Neural cell (in vitro differentiated cells): ENCODE measurements at regions not wholly inside any gene's neighbourhood (a gene's known extent, or its start where the extent isn't known, plus 50 kb on each side); places are given as distances from the start of the nearest gene placed in this dataset.

Experiments used
- H2AFZ ChIP-seq: fragments of 200-600, 300-800 bp; sonication (generic), shearing (Covaris generic); 2 replicates; pipeline ENCODE4 v1.6.0; 2014; ENCODE audit warnings: low read depth, mild to moderate bottlenecking, antibody characterized with exemption, low read length, moderate library complexity
- H3F3A ChIP-seq: fragments of 200-600 bp; shearing (Covaris generic); 2 replicates; pipeline ENCODE4 v1.6.1; 2016; ENCODE audit warnings: mild to moderate bottlenecking, moderate library complexity, mixed read lengths, antibody characterized with exemption, low read length; ENCODE audit not compliant: insufficient read depth, poor library complexity, severe bottlenecking
- H3K27ac ChIP-seq: fragments of 200-600, 300-800 bp; sonication (generic), shearing (Covaris generic); 2 replicates; pipeline ENCODE4 v1.5.1; 2014; ENCODE audit warnings: mild to moderate bottlenecking, low read length, moderate library complexity
- H3K27me3 ChIP-seq: fragments of 300-800, 200-600 bp; sonication (generic), shearing (Covaris generic); 2 replicates; pipeline ENCODE4 v1.6.0; 2014; ENCODE audit warnings: mild to moderate bottlenecking, low read depth, low read length, moderate library complexity; ENCODE audit not compliant: insufficient read depth
- H3K36me3 ChIP-seq: fragments of 300-800, 200-600 bp; sonication (generic), shearing (Covaris generic); 2 replicates; pipeline ENCODE4 v1.5.1; 2014; ENCODE audit warnings: mild to moderate bottlenecking, antibody characterized with exemption, low read length, moderate library complexity; ENCODE audit not compliant: insufficient read depth
- H3K4me2 ChIP-seq: fragments of 300-800, 200-600 bp; sonication (generic), shearing (Covaris generic); 2 replicates; pipeline ENCODE4 v1.6.0; 2014; ENCODE audit warnings: mild to moderate bottlenecking, low read length
- H3K4me3 ChIP-seq: fragments of 300-800, 200-600 bp; sonication (generic), shearing (Covaris generic); 2 replicates; pipeline ENCODE4 v1.5.1; 2014; ENCODE audit warnings: mild to moderate bottlenecking, low read length, moderate library complexity
- H3K79me2 ChIP-seq: fragments of 200-600 bp; shearing (Covaris generic); replicated peaks from 2 replicates; pipeline ENCODE4 v1.6.0; 2014; ENCODE audit warnings: mild to moderate bottlenecking, low read length, moderate library complexity; ENCODE audit not compliant: insufficient read depth
- H3K9ac ChIP-seq: fragments of 300-800, 200-600 bp; sonication (generic), shearing (Covaris generic); 2 replicates; pipeline ENCODE4 v1.6.1; 2016; ENCODE audit warnings: mild to moderate bottlenecking, low read length, mixed read lengths
- H3K9me2 ChIP-seq: fragments of 200-600 bp; shearing (Covaris generic); 2 replicates; pipeline ENCODE4 v1.6.1; 2016; ENCODE audit warnings: mild to moderate bottlenecking, low read length, mixed read lengths; ENCODE audit not compliant: insufficient read depth
- H3K9me3 ChIP-seq: fragments of 200-600, 300-800 bp; sonication (generic), shearing (Covaris generic); 2 replicates; pipeline ENCODE4 v1.6.1; 2016; ENCODE audit warnings: mild to moderate bottlenecking, mixed run types, low read length, moderate library complexity, mixed read lengths
- H4K20me1 ChIP-seq: fragments of 200-600 bp; shearing (Covaris generic); 2 replicates; pipeline ENCODE4 v1.6.1; 2016; ENCODE audit warnings: mild to moderate bottlenecking, mixed run types; ENCODE audit not compliant: insufficient read depth
- EP300 ChIP-seq: fragments of 450-650 bp; conservative IDR thresholded peaks from 2 replicates; pipeline ENCODE4 v1.6.1; 2014; ENCODE audit warnings: antibody characterized with exemption, mild to moderate bottlenecking, moderate library complexity; ENCODE audit not compliant: poor library complexity, severe bottlenecking
- EZH2 ChIP-seq: fragments of 200-600, 300-800 bp; shearing (Covaris generic), sonication (generic); IDR thresholded peaks from 2 replicates; pipeline ENCODE4 v1.6.1; 2014; ENCODE audit warnings: antibody characterized with exemption, low read length, borderline replicate concordance, mild to moderate bottlenecking; ENCODE audit not compliant: insufficient read depth, poor library complexity, severe bottlenecking
- MXI1 ChIP-seq: fragments of 450-650 bp; conservative IDR thresholded peaks from 2 replicates; pipeline ENCODE4 v1.6.1; 2014; ENCODE audit warnings: antibody characterized with exemption, mild to moderate bottlenecking; ENCODE audit not compliant: poor library complexity, severe bottlenecking
- POLR2AphosphoS5 ChIP-seq: IDR thresholded peaks from 2 replicates; pipeline ENCODE4 v1.6.1; 2012
- RAD21 ChIP-seq: fragments of 450-650 bp; conservative IDR thresholded peaks from 2 replicates; pipeline ENCODE4 v1.6.1; 2014; ENCODE audit warnings: antibody characterized with exemption, mild to moderate bottlenecking, moderate library complexity
- SMC3 ChIP-seq: fragments of 450-650 bp; conservative IDR thresholded peaks from 2 replicates; pipeline ENCODE4 v1.6.1; 2014; ENCODE audit warnings: antibody characterized with exemption, mild to moderate bottlenecking, moderate library complexity; ENCODE audit not compliant: poor library complexity
- TAF1 ChIP-seq: IDR thresholded peaks from 2 replicates; pipeline ENCODE4 v1.6.1; 2012; ENCODE audit warnings: low read depth
- TF ChIP-seq, protein P1 (sequence below): IDR thresholded peaks from 2 replicates; pipeline ENCODE4 v1.6.1; 2012; ENCODE audit warnings: borderline replicate concordance
- TF ChIP-seq, protein P2 (sequence below): fragments of 450-650 bp; IDR thresholded peaks from 2 replicates; pipeline ENCODE4 v1.5.1; 2014; ENCODE audit warnings: antibody characterized with exemption, mild to moderate bottlenecking, moderate library complexity; ENCODE audit not compliant: poor library complexity, severe bottlenecking

DNA sequence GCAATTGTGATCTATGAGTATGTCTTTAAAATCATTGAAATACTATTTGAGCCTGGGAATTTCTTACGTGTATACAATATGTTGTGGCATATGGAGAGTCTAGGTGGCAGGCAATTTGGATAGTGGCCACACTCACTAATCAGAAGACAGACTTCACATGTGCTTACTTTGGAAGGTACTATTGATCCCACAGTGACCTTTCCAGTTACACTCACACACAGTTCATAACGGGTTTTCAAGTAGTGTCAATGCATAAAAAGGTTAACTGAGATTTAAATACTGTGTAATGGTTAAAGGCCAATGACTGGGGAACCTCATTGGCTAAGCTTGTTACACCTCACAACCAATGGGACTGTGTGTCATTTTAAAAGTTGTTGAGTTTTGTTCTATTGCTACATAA lies 783.2 kb downstream of the RPA4 start:
- TF ChIP-seq, protein P1, sequence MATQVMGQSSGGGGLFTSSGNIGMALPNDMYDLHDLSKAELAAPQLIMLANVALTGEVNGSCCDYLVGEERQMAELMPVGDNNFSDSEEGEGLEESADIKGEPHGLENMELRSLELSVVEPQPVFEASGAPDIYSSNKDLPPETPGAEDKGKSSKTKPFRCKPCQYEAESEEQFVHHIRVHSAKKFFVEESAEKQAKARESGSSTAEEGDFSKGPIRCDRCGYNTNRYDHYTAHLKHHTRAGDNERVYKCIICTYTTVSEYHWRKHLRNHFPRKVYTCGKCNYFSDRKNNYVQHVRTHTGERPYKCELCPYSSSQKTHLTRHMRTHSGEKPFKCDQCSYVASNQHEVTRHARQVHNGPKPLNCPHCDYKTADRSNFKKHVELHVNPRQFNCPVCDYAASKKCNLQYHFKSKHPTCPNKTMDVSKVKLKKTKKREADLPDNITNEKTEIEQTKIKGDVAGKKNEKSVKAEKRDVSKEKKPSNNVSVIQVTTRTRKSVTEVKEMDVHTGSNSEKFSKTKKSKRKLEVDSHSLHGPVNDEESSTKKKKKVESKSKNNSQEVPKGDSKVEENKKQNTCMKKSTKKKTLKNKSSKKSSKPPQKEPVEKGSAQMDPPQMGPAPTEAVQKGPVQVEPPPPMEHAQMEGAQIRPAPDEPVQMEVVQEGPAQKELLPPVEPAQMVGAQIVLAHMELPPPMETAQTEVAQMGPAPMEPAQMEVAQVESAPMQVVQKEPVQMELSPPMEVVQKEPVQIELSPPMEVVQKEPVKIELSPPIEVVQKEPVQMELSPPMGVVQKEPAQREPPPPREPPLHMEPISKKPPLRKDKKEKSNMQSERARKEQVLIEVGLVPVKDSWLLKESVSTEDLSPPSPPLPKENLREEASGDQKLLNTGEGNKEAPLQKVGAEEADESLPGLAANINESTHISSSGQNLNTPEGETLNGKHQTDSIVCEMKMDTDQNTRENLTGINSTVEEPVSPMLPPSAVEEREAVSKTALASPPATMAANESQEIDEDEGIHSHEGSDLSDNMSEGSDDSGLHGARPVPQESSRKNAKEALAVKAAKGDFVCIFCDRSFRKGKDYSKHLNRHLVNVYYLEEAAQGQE = no peak
- TF ChIP-seq EP300 (no peak), EZH2 (no peak), TAF1 (no peak), POLR2AphosphoS5 (no peak), RAD21 (no peak), SMC3 (no peak), MXI1 (no peak)
- TF ChIP-seq, protein P2, sequence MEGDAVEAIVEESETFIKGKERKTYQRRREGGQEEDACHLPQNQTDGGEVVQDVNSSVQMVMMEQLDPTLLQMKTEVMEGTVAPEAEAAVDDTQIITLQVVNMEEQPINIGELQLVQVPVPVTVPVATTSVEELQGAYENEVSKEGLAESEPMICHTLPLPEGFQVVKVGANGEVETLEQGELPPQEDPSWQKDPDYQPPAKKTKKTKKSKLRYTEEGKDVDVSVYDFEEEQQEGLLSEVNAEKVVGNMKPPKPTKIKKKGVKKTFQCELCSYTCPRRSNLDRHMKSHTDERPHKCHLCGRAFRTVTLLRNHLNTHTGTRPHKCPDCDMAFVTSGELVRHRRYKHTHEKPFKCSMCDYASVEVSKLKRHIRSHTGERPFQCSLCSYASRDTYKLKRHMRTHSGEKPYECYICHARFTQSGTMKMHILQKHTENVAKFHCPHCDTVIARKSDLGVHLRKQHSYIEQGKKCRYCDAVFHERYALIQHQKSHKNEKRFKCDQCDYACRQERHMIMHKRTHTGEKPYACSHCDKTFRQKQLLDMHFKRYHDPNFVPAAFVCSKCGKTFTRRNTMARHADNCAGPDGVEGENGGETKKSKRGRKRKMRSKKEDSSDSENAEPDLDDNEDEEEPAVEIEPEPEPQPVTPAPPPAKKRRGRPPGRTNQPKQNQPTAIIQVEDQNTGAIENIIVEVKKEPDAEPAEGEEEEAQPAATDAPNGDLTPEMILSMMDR = no peak
- Histone ChIP-seq H3K4me2 (no peak overlapping the region), H3K36me3 (no peaks in the 10 kb centered on the region), H4K20me1 (no peaks in the 10 kb centered on the region), H3K9ac (no peak overlapping the region), H3K4me3 (no peak overlapping the region), H3K79me2 (no peaks in the 10 kb centered on the region), H3K27me3 (no peaks in the 10 kb centered on the region), H3K9me2 (no peaks in the 10 kb centered on the region), H3K9me3 (no peaks in the 10 kb centered on the region), H2AFZ (no peak overlapping the region), H3K27ac (no peak overlapping the region), H3F3A (no peaks in the 10 kb centered on the region)

DNA sequence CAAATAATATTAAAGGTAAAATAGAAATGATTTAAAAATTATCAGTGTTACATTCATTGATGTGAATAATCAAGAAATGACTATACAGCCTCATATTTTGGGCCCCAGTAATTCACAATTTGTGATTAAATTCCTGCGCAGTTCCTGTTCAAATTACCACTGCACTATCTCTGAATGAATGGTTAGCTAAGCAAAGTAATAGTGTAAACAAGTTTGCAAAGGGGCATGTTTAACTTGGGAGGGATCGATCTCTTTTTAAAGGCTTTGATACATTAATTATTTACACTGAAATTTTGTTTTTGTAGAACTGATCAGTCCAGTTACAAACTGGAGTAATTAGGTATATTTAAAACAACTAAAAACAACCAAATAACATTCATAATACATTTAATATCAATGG lies 784.4 kb downstream of the RPA4 start:
- TF ChIP-seq RAD21 = no peak
- no peak for TF ChIP-seq SMC3
- no peak for TF ChIP-seq POLR2AphosphoS5
- no peak for TF ChIP-seq MXI1
- TF ChIP-seq, protein P2 = no peak
- no peak for TF ChIP-seq TAF1
- TF ChIP-seq EP300 = no peak
- TF ChIP-seq, protein P1 = no peak
- Histone ChIP-seq H3F3A (no peaks in the 10 kb centered on the region), H3K27ac (no peak overlapping the region), H3K79me2 (no peaks in the 10 kb centered on the region), H3K36me3 (no peaks in the 10 kb centered on the region), H3K4me2 (no peak overlapping the region), H3K27me3 (no peaks in the 10 kb centered on the region), H3K9me3 (no peaks in the 10 kb centered on the region), H4K20me1 (no peaks in the 10 kb centered on the region), H3K4me3 (no peak overlapping the region), H2AFZ (no peak overlapping the region), H3K9me2 (no peaks in the 10 kb centered on the region), H3K9ac (no peak overlapping the region)
